ENCODE measurements at regions not wholly inside any gene's neighbourhood (a gene's known extent, or its start where the extent isn't known, plus 50 kb on each side); places are given as distances from the start of the nearest gene placed in this dataset.

- DNase-seq (no peak), ATAC-seq (no peak)
- Histone ChIP-seq H3K9me3 (no peaks in the 10 kb centered on the region), H3K36me3 (no peaks in the 10 kb centered on the region), H3K4me1 (no peaks in the 10 kb centered on the region), H3K27me3 (no peaks in the 10 kb centered on the region), H3K4me3 (no peak overlapping the region), H3K27ac (no peak overlapping the region)
- TF ChIP-seq POLR2A (IDR thresholded peaks at IDR 0.05) (no peak), CTCF (IDR thresholded peaks at IDR 0.05) (no peak)
- intact Hi-C loops (cut with DNase I), result no loop called here
Measured at GRCh38 chr7:124686543-124687171, 78.9 kb downstream of the GPR37 start.

- H3K9me3 ChIP-seq, result no peaks in the 10 kb centered on the region
- intact Hi-C loops (cut with DNase I), result no loop called here
- H3K36me3 ChIP-seq, result no peaks in the 10 kb centered on the region
- ATAC-seq (no peak), DNase-seq (no peak)
- no peak overlapping the region for H3K4me3 ChIP-seq
- H3K27me3 ChIP-seq, result no peaks in the 10 kb centered on the region
- WGBS, 4 donors, result 0 to 41% (median 0%) methylated on average over 1 of the region's 1 CpG
- H3K4me1 ChIP-seq, result no peaks in the 10 kb centered on the region
- TF ChIP-seq CTCF (IDR thresholded peaks at IDR 0.05) (no peak), POLR2A (IDR thresholded peaks at IDR 0.05) (no peak)
- no peak overlapping the region for H3K27ac ChIP-seq
Measured at GRCh38 chr7:124681946-124682345, 83.6 kb downstream of the GPR37 start.

DNA sequence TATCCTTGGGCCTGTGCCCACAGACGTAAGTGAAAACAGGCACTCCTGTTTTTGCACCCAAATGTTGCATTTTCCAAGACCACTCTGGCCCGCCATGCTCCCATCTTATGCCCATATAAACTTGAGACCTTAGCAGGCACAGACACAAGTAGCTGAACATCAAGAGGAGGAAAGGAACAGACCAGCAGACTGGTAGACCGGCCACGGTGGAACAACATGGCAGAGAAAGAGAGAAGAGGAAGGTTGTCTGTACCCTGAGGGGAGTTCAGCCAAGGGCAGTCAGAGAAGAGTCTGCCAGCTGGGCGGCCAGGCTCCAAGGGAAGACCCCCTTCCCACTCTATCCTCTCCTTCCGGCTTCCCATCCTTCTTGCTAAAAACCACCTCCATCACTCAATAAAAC, 85.3 kb downstream of the GPR37 start:
- Histone ChIP-seq H3K27me3 (no peaks in the 10 kb centered on the region), H3K9me3 (no peaks in the 10 kb centered on the region), H3K4me1 (no peaks in the 10 kb centered on the region), H3K4me3 (no peak overlapping the region), H3K27ac (no peak overlapping the region), H3K36me3 (no peaks in the 10 kb centered on the region)
- no peak for DNase-seq
- intact Hi-C loops (cut with DNase I), result no loop called here
- no peak for ATAC-seq
- 89 to 95% (median 91%) methylated on average over 6 of the region's 6 CpGs for WGBS, 4 donors
- TF ChIP-seq CTCF (IDR thresholded peaks at IDR 0.05) (no peak), POLR2A (IDR thresholded peaks at IDR 0.05) (no peak)

- H3K36me3 ChIP-seq, result no peaks in the 10 kb centered on the region
- H3K4me3 ChIP-seq, result no peak overlapping the region
- WGBS, 4 donors, result 63 to 71% (median 70%) methylated on average over 8 of the region's 8 CpGs
- no peaks in the 10 kb centered on the region for H3K27me3 ChIP-seq
- no peaks in the 10 kb centered on the region for H3K4me1 ChIP-seq
- no peak for DNase-seq
- no peaks in the 10 kb centered on the region for H3K9me3 ChIP-seq
- no peak for TF ChIP-seq POLR2A (IDR thresholded peaks at IDR 0.05)
- TF ChIP-seq CTCF (IDR thresholded peaks at IDR 0.05), result no peak
- no peak for ATAC-seq
- no peak overlapping the region for H3K27ac ChIP-seq
- intact Hi-C loops (cut with DNase I), result no loop called here
Measured at GRCh38 chr7:124679586-124680225, 85.9 kb downstream of the GPR37 start.
